Trophoblast cell (in vitro differentiated cells and primary cell): ENCODE measurements at regions not wholly inside any gene's neighbourhood (a gene's known extent, or its start where the extent isn't known, plus 50 kb on each side); places are given as distances from the start of the nearest gene placed in this dataset.
A peak's percentile ranks its signal among the peaks of the same experiment; 100 is the strongest.

ENCODE experiments used
- DNase-seq, 2 donors: peaks; one replicate each; pipeline ENCODE4 v3.0.0-alpha.2; 2016
- H2AFZ ChIP-seq: 2 replicates; pipeline ENCODE4 v1.6.1; 2013; ENCODE audit warnings: low read length, moderate library complexity, mild to moderate bottlenecking; ENCODE audit not compliant: insufficient read depth, poor library complexity
- H2AK5ac ChIP-seq: 2 replicates; pipeline ENCODE4 v1.6.1; 2013; ENCODE audit warnings: mild to moderate bottlenecking, low read length
- H2BK120ac ChIP-seq: 2 replicates; pipeline ENCODE4 v1.6.1; 2013; ENCODE audit warnings: low read length, mild to moderate bottlenecking, moderate library complexity; ENCODE audit not compliant: insufficient read depth, poor library complexity
- H2BK12ac ChIP-seq: 2 replicates; pipeline ENCODE4 v1.6.1; 2013; ENCODE audit warnings: mild to moderate bottlenecking, low read length, moderate library complexity
- H2BK5ac ChIP-seq: 2 replicates; pipeline ENCODE4 v1.6.1; 2013; ENCODE audit warnings: low read length, low read depth, moderate library complexity, mild to moderate bottlenecking; ENCODE audit not compliant: poor library complexity
- H3K14ac ChIP-seq: 2 replicates; pipeline ENCODE4 v1.6.1; 2013; ENCODE audit warnings: mild to moderate bottlenecking, low read length
- H3K18ac ChIP-seq: 2 replicates; pipeline ENCODE4 v1.6.1; 2013; ENCODE audit warnings: mild to moderate bottlenecking, low read length
- H3K23ac ChIP-seq: 2 replicates; pipeline ENCODE4 v1.6.1; 2013; ENCODE audit warnings: low read length
- H3K27ac ChIP-seq: 2 replicates; pipeline ENCODE4 v1.5.1; 2013; ENCODE audit warnings: low read depth, mild to moderate bottlenecking, inconsistent platforms, low read length, moderate library complexity
- H3K27me3 ChIP-seq: 2 replicates; pipeline ENCODE4 v1.6.1; 2013; ENCODE audit warnings: inconsistent platforms, mild to moderate bottlenecking, low read length, moderate library complexity; ENCODE audit not compliant: insufficient read depth
- H3K36me3 ChIP-seq, 2 experiments: 1 replicate in 1 of 2; 2 replicates in 1 of 2; pipeline ENCODE4 v1.6.1; 2013; ENCODE audit warnings: low read length in 2 of 2, mild to moderate bottlenecking in 2 of 2, moderate library complexity in 1 of 2; ENCODE audit not compliant: insufficient read depth in 2 of 2, control insufficient read depth in 1 of 2
- H3K4ac ChIP-seq: 2 replicates; pipeline ENCODE4 v1.6.1; 2013; ENCODE audit warnings: low read depth, mild to moderate bottlenecking, low read length, moderate library complexity
- H3K4me1 ChIP-seq, 2 experiments: 1 replicate in 1 of 2; 2 replicates in 1 of 2; pipeline ENCODE4 v1.6.1; 2013; ENCODE audit warnings: low read length in 2 of 2, mild to moderate bottlenecking in 2 of 2, moderate library complexity in 1 of 2; ENCODE audit not compliant: insufficient read depth in 2 of 2, control insufficient read depth in 1 of 2
- H3K4me2 ChIP-seq: 2 replicates; pipeline ENCODE4 v1.6.1; 2013; ENCODE audit warnings: inconsistent platforms, mild to moderate bottlenecking, low read length, moderate library complexity
- H3K4me3 ChIP-seq: 2 replicates; pipeline ENCODE4 v1.5.1; 2013; ENCODE audit warnings: mild to moderate bottlenecking, low read depth, low read length, inconsistent platforms
- H3K79me1 ChIP-seq: one replicate; pipeline ENCODE4 v1.6.1; 2013; ENCODE audit warnings: low read length
- H3K79me2 ChIP-seq: 2 replicates; pipeline ENCODE4 v1.6.1; 2013; ENCODE audit warnings: low read length, mild to moderate bottlenecking; ENCODE audit not compliant: control insufficient read depth, insufficient read depth, poor library complexity
- H3K9ac ChIP-seq: 2 replicates; pipeline ENCODE4 v1.6.1; 2013; ENCODE audit warnings: mild to moderate bottlenecking, low read length
- H3K9me3 ChIP-seq: 2 replicates; pipeline ENCODE4 v1.6.1; 2013; ENCODE audit warnings: low read depth, mild to moderate bottlenecking, control low read depth, inconsistent platforms, low read length; ENCODE audit not compliant: insufficient read depth
- H4K12ac ChIP-seq: 2 replicates; pipeline ENCODE4 v1.6.1; 2013; ENCODE audit warnings: low read depth, mild to moderate bottlenecking, low read length, moderate library complexity
- H4K8ac ChIP-seq: 2 replicates; pipeline ENCODE4 v1.6.1; 2013; ENCODE audit warnings: low read depth, mild to moderate bottlenecking, low read length, moderate library complexity
- H4K91ac ChIP-seq: one replicate; pipeline ENCODE4 v1.6.1; 2013; ENCODE audit warnings: low read depth, mild to moderate bottlenecking, low read length, moderate library complexity
- WGBS: extraction: QIAGEN DNeasy Blood & Tissue Kit; methylation state at CpG from one replicate; pipeline ENCODE4 v1.1.7; 2013; ENCODE audit warnings: missing lambda C conversion rate; ENCODE audit not compliant: insufficient read length, insufficient coverage; ENCODE audit errors: extremely low coverage; 5-methylcytosine and 5-hydroxymethylcytosine counted together

DNA sequence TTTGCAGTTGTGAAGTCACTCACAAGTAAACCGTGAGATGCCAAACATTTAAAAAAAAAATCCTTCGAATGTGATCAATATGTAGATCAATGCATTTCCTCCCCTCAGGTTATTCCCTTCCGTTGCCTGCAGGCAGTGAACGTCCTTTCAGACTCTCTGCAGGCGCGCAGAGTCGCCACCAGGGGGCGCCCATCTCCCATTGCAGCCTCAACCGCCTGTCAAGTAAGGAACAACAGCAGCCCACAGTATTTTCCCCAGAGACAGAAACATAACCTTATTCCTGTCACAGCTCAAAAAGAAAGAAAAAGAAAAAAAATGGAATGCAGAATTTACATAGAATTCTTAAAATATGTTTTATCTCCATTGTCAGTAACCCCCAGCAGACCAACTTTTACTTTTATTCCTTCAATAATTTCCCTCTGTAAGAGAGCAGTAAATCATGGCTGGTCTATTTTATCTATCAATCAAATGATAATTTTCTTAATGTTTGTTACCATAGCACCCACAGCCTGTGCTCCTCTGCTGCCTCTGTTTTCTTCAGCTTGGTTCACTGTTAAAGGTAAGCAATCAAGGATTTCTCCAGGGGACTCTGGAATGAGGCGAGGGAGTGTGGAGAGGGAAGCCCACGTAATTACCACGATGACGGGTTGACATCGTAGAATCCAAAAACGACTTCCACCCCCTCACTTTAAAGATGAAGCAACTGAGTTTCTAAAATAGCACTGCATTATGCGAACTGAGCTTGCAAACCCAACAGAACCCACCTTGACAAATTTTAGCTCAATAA, 637.6 kb upstream of the ARGLU1 start:
- Histone ChIP-seq H3K79me1 (no peaks in the 10 kb centered on the region), H3K4me1 (no peaks in the 10 kb centered on the region), H4K12ac (no peak overlapping the region), H3K9me3 (peaks cover 2% of the 10 kb centered on the region), H3K27ac (no peak overlapping the region), H3K79me2 (no peaks in the 10 kb centered on the region), H2BK120ac (no peak overlapping the region), H3K14ac (no peak overlapping the region), H3K4ac (no peak overlapping the region), H2AK5ac (no peak overlapping the region), H3K4me2 (no peak overlapping the region), H4K91ac (no peak overlapping the region), H3K36me3 (no peaks in the 10 kb centered on the region), H3K4me3 (no peak overlapping the region), H3K23ac (no peak overlapping the region), H3K18ac (no peak overlapping the region), H2AFZ (no peak overlapping the region), H4K8ac (no peak overlapping the region), H2BK12ac (no peak overlapping the region), H2BK5ac (no peak overlapping the region), H3K27me3 (no peaks in the 10 kb centered on the region), H3K9ac (no peak overlapping the region)
- WGBS: no CpG with 5 or more reads among the region's 16 CpGs
- peak; percentile 25 to 76 for DNase-seq

DNA sequence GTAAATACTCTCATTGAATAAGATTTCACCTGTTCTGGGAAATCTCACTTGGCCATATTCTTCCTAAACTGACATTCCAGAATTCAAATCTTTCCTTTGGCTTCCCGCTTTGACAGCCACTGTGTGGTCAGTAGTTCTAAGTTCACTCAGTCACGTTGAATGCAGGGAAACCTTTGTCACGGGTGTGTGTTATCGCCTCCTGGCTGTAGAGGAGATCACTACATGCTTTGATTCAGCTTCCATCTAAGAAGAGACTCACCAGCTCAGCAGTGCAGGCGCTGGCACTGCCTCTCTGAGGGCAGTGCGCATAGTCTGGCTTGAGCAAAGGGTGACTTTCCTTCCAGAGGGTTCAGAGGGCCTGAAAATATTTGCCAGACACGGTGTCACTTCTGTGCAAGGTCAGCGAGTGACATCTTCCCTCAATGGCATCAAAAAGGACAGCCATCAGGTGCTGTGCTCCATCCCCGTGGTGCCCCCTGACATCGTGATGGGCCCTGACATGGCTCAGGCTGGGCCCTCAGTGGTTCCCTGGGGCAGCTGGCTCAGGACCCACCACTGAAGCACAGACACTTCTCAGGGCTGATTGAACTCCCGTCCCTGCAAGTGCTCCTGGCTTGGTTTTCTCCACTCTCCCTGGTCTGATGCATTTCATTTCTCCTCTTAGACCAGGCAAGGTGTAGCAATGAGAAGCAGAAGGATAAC, 635.4 kb upstream of the ARGLU1 start:
- no peak overlapping the region for H3K4me3 ChIP-seq
- H3K9ac ChIP-seq: no peak overlapping the region
- no CpG with 5 or more reads among the region's 11 CpGs for WGBS
- DNase-seq: peak; percentile 12 to 18
- no peak overlapping the region for H3K14ac ChIP-seq
- H3K79me1 ChIP-seq: no peaks in the 10 kb centered on the region
- H2AFZ ChIP-seq: no peak overlapping the region
- no peak overlapping the region for H3K4ac ChIP-seq
- H3K36me3 ChIP-seq: no peaks in the 10 kb centered on the region
- H3K27ac ChIP-seq: no peak overlapping the region
- no peak overlapping the region for H2BK120ac ChIP-seq
- no peak overlapping the region for H2AK5ac ChIP-seq
- H3K4me1 ChIP-seq: no peaks in the 10 kb centered on the region
- H3K9me3 ChIP-seq: peaks cover 5% of the 10 kb centered on the region
- H4K12ac ChIP-seq: no peak overlapping the region
- H3K18ac ChIP-seq: no peak overlapping the region
- no peaks in the 10 kb centered on the region for H3K27me3 ChIP-seq
- no peak overlapping the region for H2BK5ac ChIP-seq
- no peak overlapping the region for H2BK12ac ChIP-seq
- no peak overlapping the region for H4K8ac ChIP-seq
- H3K79me2 ChIP-seq: no peaks in the 10 kb centered on the region
- no peak overlapping the region for H3K23ac ChIP-seq
- H3K4me2 ChIP-seq: no peak overlapping the region
- no peak overlapping the region for H4K91ac ChIP-seq

DNA sequence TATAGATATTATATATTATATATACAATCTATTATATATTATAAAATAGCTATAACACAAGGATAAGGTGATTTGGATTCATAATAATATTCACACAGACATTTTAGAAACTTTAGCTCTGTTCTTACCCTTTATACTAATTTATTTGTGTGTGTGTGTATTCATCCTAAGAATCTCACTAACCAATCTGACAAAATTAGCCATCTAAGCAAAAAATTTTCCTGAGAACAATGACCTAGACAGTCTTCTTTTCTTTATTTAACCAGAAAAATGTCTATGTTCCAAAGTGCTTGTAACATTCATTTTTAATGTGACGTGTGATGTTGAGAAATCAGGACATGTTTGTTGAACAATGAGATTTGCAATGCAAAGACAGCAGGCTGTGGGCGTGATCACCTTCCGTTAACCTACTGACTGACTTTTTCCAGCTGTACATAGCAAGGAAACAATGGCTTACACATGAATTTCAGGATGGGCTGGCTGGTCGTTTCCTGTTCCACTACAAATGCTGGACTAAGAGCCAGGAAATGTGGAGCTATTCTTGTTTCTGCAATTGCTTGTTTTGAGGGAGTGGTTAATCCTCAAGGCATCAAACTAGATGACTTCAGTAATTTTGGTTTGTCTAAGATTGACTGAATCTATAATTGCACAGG, 634.6 kb upstream of the ARGLU1 start:
- H3K23ac ChIP-seq: no peak overlapping the region
- H3K79me2 ChIP-seq: no peaks in the 10 kb centered on the region
- H4K12ac ChIP-seq: no peak overlapping the region
- no peak overlapping the region for H3K4me2 ChIP-seq
- H4K91ac ChIP-seq: no peak overlapping the region
- no peaks in the 10 kb centered on the region for H3K79me1 ChIP-seq
- DNase-seq: no peak
- no peak overlapping the region for H3K9ac ChIP-seq
- H3K4me1 ChIP-seq: no peaks in the 10 kb centered on the region
- peaks cover 5% of the 10 kb centered on the region for H3K9me3 ChIP-seq
- no peak overlapping the region for H2BK120ac ChIP-seq
- WGBS: no CpG with 5 or more reads among the region's 4 CpGs
- H3K4me3 ChIP-seq: no peak overlapping the region
- H4K8ac ChIP-seq: no peak overlapping the region
- no peak overlapping the region for H3K14ac ChIP-seq
- no peak overlapping the region for H2BK5ac ChIP-seq
- H2BK12ac ChIP-seq: no peak overlapping the region
- H2AK5ac ChIP-seq: no peak overlapping the region
- H2AFZ ChIP-seq: no peak overlapping the region
- H3K4ac ChIP-seq: no peak overlapping the region
- H3K27ac ChIP-seq: no peak overlapping the region
- no peak overlapping the region for H3K18ac ChIP-seq
- no peaks in the 10 kb centered on the region for H3K27me3 ChIP-seq
- no peaks in the 10 kb centered on the region for H3K36me3 ChIP-seq

DNA sequence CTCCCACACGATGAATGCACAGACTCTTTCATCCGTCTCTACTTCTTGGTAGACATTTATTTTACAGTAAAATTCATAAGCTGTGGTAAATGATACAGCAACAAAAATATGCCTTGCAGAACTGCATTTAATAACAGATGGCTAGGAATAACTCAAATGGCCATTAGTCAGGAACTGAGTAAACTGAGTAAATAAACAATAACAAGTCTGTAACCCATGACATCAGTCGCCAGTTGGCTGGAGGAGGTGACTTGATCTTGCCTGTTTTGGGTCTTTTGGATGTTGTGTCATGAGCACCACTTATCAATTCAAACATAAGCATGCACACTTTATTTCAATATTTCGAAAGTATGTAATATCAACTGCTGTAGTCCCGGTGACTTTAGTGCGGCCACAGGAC, 632.6 kb upstream of the ARGLU1 start:
- no peak overlapping the region for H3K4me3 ChIP-seq

More for the DNA sequence above, 632.6 kb upstream of the ARGLU1 start:
- Histone ChIP-seq H3K79me1 (no peaks in the 10 kb centered on the region), H3K36me3 (no peaks in the 10 kb centered on the region), H3K79me2 (no peaks in the 10 kb centered on the region), H4K12ac (no peak overlapping the region), H3K9ac (no peak overlapping the region), H3K4me2 (no peak overlapping the region), H4K8ac (no peak overlapping the region), H3K4me1 (no peaks in the 10 kb centered on the region), H2AFZ (no peak overlapping the region), H3K23ac (no peak overlapping the region), H3K9me3 (peaks cover 5% of the 10 kb centered on the region), H3K18ac (no peak overlapping the region), H3K14ac (no peak overlapping the region), H3K27me3 (no peaks in the 10 kb centered on the region), H2BK120ac (no peak overlapping the region), H3K4ac (no peak overlapping the region), H2BK12ac (no peak overlapping the region), H4K91ac (no peak overlapping the region), H2AK5ac (no peak overlapping the region), H3K27ac (no peak overlapping the region), H2BK5ac (no peak overlapping the region)
- no CpG with 5 or more reads among the region's 6 CpGs for WGBS
- no peak for DNase-seq
